ENCODE measurements at regions not wholly inside any gene's neighbourhood (a gene's known extent, or its start where the extent isn't known, plus 50 kb on each side); places are given as distances from the start of the nearest gene placed in this dataset.
A peak's percentile ranks its signal among the peaks of the same experiment; 100 is the strongest.

GRCh38 chr15:59953392-59953883 lies 50.7 kb upstream of the FOXB1 start:
- no peak for DNase-seq

- no peak for DNase-seq
These were observed 51.2 kb upstream of the FOXB1 start for GRCh38 chr15:59952960-59953359.

GRCh38 chr15:59950603-59951388 lies 53.3 kb upstream of the FOXB1 start:
- no peak for DNase-seq

- no peak for DNase-seq
These were observed 55.0 kb upstream of the FOXB1 start for GRCh38 chr15:59948924-59949613.

- DNase-seq = no peak
These were observed 58.0 kb upstream of the FOXB1 start for GRCh38 chr15:59946084-59946483.

- DNase-seq = no peak
These were observed 59.1 kb upstream of the FOXB1 start for GRCh38 chr15:59945036-59945435.

GRCh38 chr15:59941612-59942011 lies 62.5 kb upstream of the FOXB1 start:
- no peak for DNase-seq

GRCh38 chr15:59940928-59941327 lies 63.2 kb upstream of the FOXB1 start:
- no peak for DNase-seq

GRCh38 chr15:59940456-59940855 lies 63.7 kb upstream of the FOXB1 start:
- no peak for DNase-seq

- DNase-seq = no peak
These were observed 67.4 kb upstream of the FOXB1 start for GRCh38 chr15:59936741-59937140.

GRCh38 chr15:59933607-59934006 lies 70.5 kb upstream of the FOXB1 start:
- DNase-seq = no peak

GRCh38 chr15:59931646-59932261 lies 72.4 kb upstream of the FOXB1 start:
- DNase-seq = no peak

- no peak for DNase-seq
These were observed 79.1 kb upstream of the FOXB1 start for GRCh38 chr15:59924812-59925522.

GRCh38 chr15:59924096-59924495 lies 80.0 kb upstream of the FOXB1 start:
- no peak for DNase-seq

- DNase-seq = no peak
These were observed 80.6 kb upstream of the FOXB1 start for GRCh38 chr15:59923508-59923907.

- DNase-seq = peak; percentile 68
These were observed 84.8 kb upstream of the FOXB1 start for GRCh38 chr15:59918994-59919951.

- peak; percentile 78 for DNase-seq
These were observed 86.5 kb upstream of the FOXB1 start for GRCh38 chr15:59917504-59918157.

GRCh38 chr15:59906046-59906445 lies 98.1 kb upstream of the FOXB1 start:
- DNase-seq = no peak

GRCh38 chr15:59905176-59905575 lies 98.9 kb upstream of the FOXB1 start:
- no peak for DNase-seq

- no peak for DNase-seq
These were observed 99.5 kb upstream of the FOXB1 start for GRCh38 chr15:59904450-59905135.

- DNase-seq = no peak
These were observed 107.4 kb upstream of the FOXB1 start for GRCh38 chr15:59896663-59897074.

Data from stimulated activated CD4-positive, alpha-beta T cell treated with anti-CD3 and anti-CD28 coated beads, Interleukin-4, amount 100 ng/mL, for 24 hours (primary cell).